Embryonic facial prominence (tissue), 1 donor: ENCODE measurements at regions not wholly inside any gene's neighbourhood (a gene's known extent, or its start where the extent isn't known, plus 50 kb on each side); places are given as distances from the start of the nearest gene placed in this dataset.

Experiments
- DNase-seq: peaks from one replicate; pipeline ENCODE4 v3.0.0-alpha.2; 2016; ENCODE audit errors: extremely low spot score

GRCh38 chr6:25065666-25066065 lies 129.9 kb upstream of the RIPOR2 start:
- no peak for DNase-seq

- DNase-seq = no peak
Measured at GRCh38 chr6:25066593-25066992, 130.8 kb upstream of the RIPOR2 start.

- no peak for DNase-seq
Measured at GRCh38 chr6:25068866-25069265, 133.1 kb upstream of the RIPOR2 start.

- peak; percentile 69 for DNase-seq
Measured at GRCh38 chr6:25070547-25071366, 135.0 kb upstream of the RIPOR2 start.

GRCh38 chr6:25078141-25078540 lies 142.4 kb upstream of the RIPOR2 start:
- no peak for DNase-seq

- DNase-seq = no peak
Measured at GRCh38 chr6:25083784-25084507, 148.2 kb upstream of the RIPOR2 start.

GRCh38 chr6:25084508-25084833 lies 148.7 kb upstream of the RIPOR2 start:
- DNase-seq = no peak

- DNase-seq = no peak
Measured at GRCh38 chr6:25085756-25086155, 150.0 kb upstream of the RIPOR2 start.

GRCh38 chr6:25086500-25087091 lies 150.8 kb upstream of the RIPOR2 start:
- DNase-seq = no peak

- DNase-seq = no peak
Measured at GRCh38 chr6:25088513-25088912, 152.8 kb upstream of the RIPOR2 start.

- no peak for DNase-seq
Measured at GRCh38 chr6:25089442-25089841, 153.7 kb upstream of the RIPOR2 start.

- no peak for DNase-seq
Measured at GRCh38 chr6:25094726-25095125, 159.0 kb upstream of the RIPOR2 start.

- no peak for DNase-seq
Measured at GRCh38 chr6:25100288-25100687, 164.5 kb upstream of the RIPOR2 start.

GRCh38 chr6:25103603-25104002 lies 167.8 kb upstream of the RIPOR2 start:
- DNase-seq = no peak

- no peak for DNase-seq
Measured at GRCh38 chr6:25105070-25105925, 169.5 kb upstream of the RIPOR2 start.

- DNase-seq = no peak
Measured at GRCh38 chr6:25107218-25107617, 171.5 kb upstream of the RIPOR2 start.

- no peak for DNase-seq
Measured at GRCh38 chr6:25111782-25112181, 167.4 kb upstream of the CARMIL1 start.

- no peak for DNase-seq
Measured at GRCh38 chr6:25112322-25112773, 166.8 kb upstream of the CARMIL1 start.

GRCh38 chr6:25113436-25113835 lies 165.7 kb upstream of the CARMIL1 start:
- no peak for DNase-seq

- no peak for DNase-seq
Measured at GRCh38 chr6:25118038-25118437, 161.1 kb upstream of the CARMIL1 start.

- DNase-seq = no peak
Measured at GRCh38 chr6:25121186-25121585, 158.0 kb upstream of the CARMIL1 start.

GRCh38 chr6:25122001-25122400 lies 157.2 kb upstream of the CARMIL1 start:
- DNase-seq = no peak
